Liver (tissue), 7 donors: ENCODE measurements at regions not wholly inside any gene's neighbourhood (a gene's known extent, or its start where the extent isn't known, plus 50 kb on each side); places are given as distances from the start of the nearest gene placed in this dataset.

Experiments used
- DNase-seq: peaks from one replicate; pipeline ENCODE4 v3.0.0-alpha.2; 2017; ENCODE audit warnings: low spot score
- H3K27ac ChIP-seq, 2 donors: one replicate each; pipeline ENCODE4 v1.7.0; 2013; ENCODE audit warnings: inconsistent platforms in 2 of 2, low read length in 2 of 2, control low read depth in 1 of 2, low read depth in 1 of 2, mild to moderate bottlenecking in 1 of 2
- H3K27me3 ChIP-seq, 4 donors: one replicate each; pipeline versions ENCODE4 v1.6.1 to v1.7.0; 2013; ENCODE audit warnings: low read length in 3 of 4, inconsistent platforms in 1 of 4, mild to moderate bottlenecking in 1 of 4, moderate library complexity in 1 of 4; ENCODE audit not compliant: control insufficient read depth in 4 of 4, insufficient read depth in 4 of 4
- H3K36me3 ChIP-seq, 4 donors: one replicate each; pipeline versions ENCODE4 v1.6.1 to v1.7.0; 2013; ENCODE audit warnings: low read length in 3 of 4, mild to moderate bottlenecking in 3 of 4, low read depth in 1 of 4, moderate library complexity in 1 of 4; ENCODE audit not compliant: control insufficient read depth in 4 of 4, insufficient read depth in 3 of 4
- H3K4me1 ChIP-seq, 4 donors: one replicate each; pipeline versions ENCODE4 v1.6.1 to v1.7.0; 2013; ENCODE audit warnings: low read length in 3 of 4, mild to moderate bottlenecking in 3 of 4, moderate library complexity in 1 of 4; ENCODE audit not compliant: control insufficient read depth in 4 of 4, insufficient read depth in 4 of 4
- H3K4me3 ChIP-seq, 3 donors: one replicate each; pipeline versions ENCODE4 v1.6.1 to v1.7.0; 2013; ENCODE audit warnings: low read length in 3 of 3, control low read depth in 1 of 3, low read depth in 1 of 3, mild to moderate bottlenecking in 1 of 3
- H3K9ac ChIP-seq, 2 donors: one replicate each; pipeline ENCODE4 v1.7.0; 2013; ENCODE audit warnings: low read length in 2 of 2, mild to moderate bottlenecking in 2 of 2, moderate library complexity in 2 of 2, control low read depth in 1 of 2, low read depth in 1 of 2
- H3K9me3 ChIP-seq, 4 donors: one replicate each; pipeline versions ENCODE4 v1.6.1 to v1.7.0; 2013; ENCODE audit warnings: low read length in 3 of 4; ENCODE audit not compliant: control insufficient read depth in 4 of 4
- ATF3 ChIP-seq: IDR thresholded peaks from 2 replicates; pipeline ENCODE4 v1.6.1; 2016; ENCODE audit warnings: antibody characterized with exemption
- EGR1 ChIP-seq, 2 donors: IDR thresholded peaks; 2 replicates each; pipeline ENCODE4 v1.6.1; 2016 to 2018; ENCODE audit warnings: antibody characterized with exemption in 2 of 2, low read depth in 2 of 2
- GABPA ChIP-seq, 2 donors: IDR thresholded peaks in 1 of 2; conservative IDR thresholded peaks in 1 of 2; 2 replicates each; pipeline ENCODE4 v1.6.1; 2016; ENCODE audit warnings: antibody characterized with exemption in 2 of 2, mild to moderate bottlenecking in 1 of 2, moderate library complexity in 1 of 2
- HNF4G ChIP-seq: IDR thresholded peaks from 2 replicates; pipeline ENCODE4 v1.6.1; 2016; ENCODE audit warnings: antibody characterized with exemption
- MAX ChIP-seq: IDR thresholded peaks from 2 replicates; pipeline ENCODE4 v1.6.1; 2016; ENCODE audit warnings: antibody characterized with exemption
- NR2F2 ChIP-seq: IDR thresholded peaks from 2 replicates; pipeline ENCODE4 v1.6.1; 2016; ENCODE audit warnings: antibody characterized with exemption
- RAD21 ChIP-seq, 2 donors: IDR thresholded peaks; 2 replicates each; pipeline ENCODE4 v1.6.1; 2016; ENCODE audit warnings: antibody characterized with exemption in 2 of 2, mild to moderate bottlenecking in 2 of 2
- REST ChIP-seq: IDR thresholded peaks from 2 replicates; pipeline ENCODE4 v1.6.1; 2016; ENCODE audit warnings: antibody characterized with exemption, mild to moderate bottlenecking
- RXRA ChIP-seq, 2 donors: IDR thresholded peaks; 2 replicates each; pipeline ENCODE4 v1.6.1; 2017 to 2018; ENCODE audit warnings: antibody characterized with exemption in 2 of 2, mild to moderate bottlenecking in 1 of 2
- SP1 ChIP-seq: IDR thresholded peaks from 2 replicates; pipeline ENCODE4 v1.6.1; 2018; ENCODE audit warnings: antibody characterized with exemption, mild to moderate bottlenecking
- YY1 ChIP-seq: IDR thresholded peaks from 2 replicates; pipeline ENCODE4 v1.6.1; 2016; ENCODE audit warnings: antibody characterized with exemption, mild to moderate bottlenecking
- ZBTB33 ChIP-seq: IDR thresholded peaks from 2 replicates; pipeline ENCODE4 v1.6.1; 2016; ENCODE audit warnings: antibody characterized with exemption
- WGBS: extraction: QIAGEN DNeasy Blood & Tissue Kit; methylation state at CpG from one replicate; pipeline ENCODE4 v1.1.7; 2013; 5-methylcytosine and 5-hydroxymethylcytosine counted together
- donor health status: healthy.
- donor health status: healthy.
- donor health status: healthy.
- donor health status: healthy.

- TF ChIP-seq HNF4G (no peak), MAX (no peak), EGR1 (IDR thresholded peaks at IDR 0.05; ENCODE audit: low read depth in 2 of 2) (no peak)
- H3K27ac ChIP-seq = no peak overlapping the region
- DNase-seq = no peak
- 46% methylated on average over 3 of the region's 3 CpGs for WGBS
- no peaks in the 10 kb centered on the region for H3K9me3 ChIP-seq
- H3K36me3 ChIP-seq = no peaks in the 10 kb centered on the region
- no peak overlapping the region for H3K9ac ChIP-seq
- no peak overlapping the region for H3K4me3 ChIP-seq
- H3K4me1 ChIP-seq = no peaks in the 10 kb centered on the region
- peaks cover 0 to 4% (median 0%) of the 10 kb centered on the region in 4 donors for H3K27me3 ChIP-seq
Observed at GRCh38 chr14:83863042-83863774, 1666.7 kb upstream of the FLRT2 start.

DNA sequence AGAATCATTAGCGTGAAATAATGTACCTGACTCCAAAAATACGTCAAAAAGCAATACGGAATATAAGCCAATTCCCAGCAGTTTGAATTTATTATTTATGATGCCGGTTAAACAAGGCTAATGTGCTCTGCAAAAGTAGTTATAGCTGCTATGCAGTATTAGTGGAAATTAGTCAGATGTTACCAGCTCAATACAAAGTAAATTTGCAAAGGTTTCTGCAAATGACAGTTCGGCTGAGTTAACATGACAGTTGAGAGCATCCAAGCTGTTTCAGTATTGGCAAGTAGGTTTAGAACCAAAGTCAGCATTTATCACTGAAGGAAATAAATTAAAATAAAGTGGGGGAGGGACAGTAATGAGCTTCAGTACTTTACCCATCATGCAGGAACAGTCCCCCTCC, 1665.8 kb upstream of the FLRT2 start:
- Histone ChIP-seq H3K27me3 (peaks cover 0 to 4% (median 0%) of the 10 kb centered on the region in 4 donors), H3K9ac (no peak overlapping the region), H3K4me3 (no peak overlapping the region), H3K9me3 (no peaks in the 10 kb centered on the region), H3K36me3 (no peaks in the 10 kb centered on the region), H3K4me1 (no peaks in the 10 kb centered on the region), H3K27ac (no peak overlapping the region)
- TF ChIP-seq RAD21 (IDR thresholded peaks at IDR 0.05) = no peak
- no peak for TF ChIP-seq SP1
- TF ChIP-seq RXRA (IDR thresholded peaks at IDR 0.05) = no peak
- TF ChIP-seq EGR1 (IDR thresholded peaks at IDR 0.05; ENCODE audit: low read depth in 2 of 2) = no peak
- no peak for TF ChIP-seq ATF3
- no peak for TF ChIP-seq HNF4G
- no peak for TF ChIP-seq GABPA (IDR thresholded peaks at IDR 0.05 in 1 of 2, conservative IDR thresholded peaks at IDR 0.05 in 1 of 2)
- TF ChIP-seq YY1 = no peak
- no peak for TF ChIP-seq ZBTB33
- TF ChIP-seq NR2F2 = no peak
- 83% methylated on average over 5 of the region's 5 CpGs for WGBS
- DNase-seq = no peak

DNA sequence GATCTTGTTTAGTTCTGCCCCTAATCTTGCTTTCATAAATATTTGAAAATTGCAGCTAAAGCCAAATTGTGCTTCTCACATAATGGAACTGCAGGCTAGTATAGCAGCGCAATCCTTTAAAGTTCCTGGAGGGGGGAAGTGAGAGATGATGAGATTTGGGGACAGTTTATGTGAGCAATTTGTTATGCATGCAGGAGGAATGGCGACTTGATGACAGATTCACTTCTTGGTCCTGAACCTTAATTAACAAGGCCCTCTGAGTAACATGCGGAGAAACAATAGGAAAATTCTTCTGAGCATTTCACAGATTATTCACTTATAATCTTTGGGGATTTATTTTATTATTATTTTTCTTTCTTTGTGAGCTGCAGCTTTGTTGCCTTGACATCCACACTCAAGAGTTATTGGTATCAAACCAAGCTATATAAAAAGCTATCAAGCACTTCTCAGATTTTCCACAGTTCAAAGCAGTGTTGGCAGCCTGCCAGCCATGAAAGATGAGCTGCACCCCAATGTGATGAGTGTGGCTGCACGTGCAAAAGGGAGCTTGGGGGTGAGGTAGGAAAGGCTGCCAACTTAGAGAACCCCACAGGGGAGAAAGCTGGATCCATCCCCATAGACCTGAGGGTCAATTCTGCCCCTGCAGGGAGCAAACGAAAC, 1662.2 kb upstream of the FLRT2 start:
- no peaks in the 10 kb centered on the region for H3K9me3 ChIP-seq
- H3K36me3 ChIP-seq = no peaks in the 10 kb centered on the region
- no peak overlapping the region for H3K9ac ChIP-seq
- no peaks in the 10 kb centered on the region for H3K4me1 ChIP-seq
- DNase-seq = no peak
- no peak overlapping the region for H3K27ac ChIP-seq
- 63% methylated on average over 5 of the region's 5 CpGs for WGBS
- H3K4me3 ChIP-seq = no peak overlapping the region
- no peaks in the 10 kb centered on the region for H3K27me3 ChIP-seq
- TF ChIP-seq NR2F2 (no peak), SP1 (no peak), REST (no peak)
